ENCODE measurements at regions not wholly inside any gene's neighbourhood (a gene's known extent, or its start where the extent isn't known, plus 50 kb on each side); places are given as distances from the start of the nearest gene placed in this dataset.

DNA sequence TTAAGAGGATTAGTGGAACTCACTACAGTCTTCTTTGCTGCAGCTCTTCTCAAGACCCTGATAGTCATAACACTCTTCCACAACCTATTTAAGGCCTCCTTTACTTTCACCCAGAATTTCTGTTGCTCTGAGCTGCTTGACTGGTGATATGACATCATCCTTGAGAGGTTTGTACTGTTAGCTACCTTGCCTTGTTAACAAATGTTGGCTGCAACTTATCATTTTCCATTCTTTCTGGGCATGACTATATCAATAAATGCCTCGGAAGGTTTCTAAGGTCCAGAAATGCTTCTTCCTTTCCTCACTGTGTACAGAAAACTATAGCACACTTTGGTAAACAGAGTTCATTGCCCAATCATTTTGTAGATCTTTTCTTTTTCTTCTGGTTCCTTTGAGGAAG, 1292.2 kb upstream of the TMPRSS15 start:
- DNase-seq, result no peak

DNA sequence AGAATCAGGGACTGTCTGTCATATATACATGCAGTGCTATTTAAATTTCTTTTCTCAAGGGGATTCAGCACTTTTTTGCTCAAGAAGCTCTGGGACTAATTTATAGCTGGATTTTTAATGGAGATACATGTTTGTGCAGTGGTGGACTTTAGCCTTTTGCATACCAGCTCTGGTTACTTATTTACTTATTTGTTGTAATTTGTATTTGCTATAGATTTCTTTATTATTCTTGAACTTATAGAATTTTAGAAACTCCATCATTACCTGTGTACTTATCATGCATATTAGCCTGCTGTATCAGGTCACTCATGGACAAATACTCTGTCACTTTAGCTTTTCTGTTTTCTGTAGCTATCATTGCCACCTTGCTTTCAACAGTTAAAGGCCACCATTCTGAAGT, 1296.9 kb upstream of the TMPRSS15 start:
- DNase-seq, result no peak

GRCh38 chr21:19702726-19703125, 1295.5 kb upstream of the NCAM2 start:
- DNase-seq, result no peak

- no peak for DNase-seq
Observed at GRCh38 chr21:19704832-19705231, 1293.4 kb upstream of the NCAM2 start.

DNA sequence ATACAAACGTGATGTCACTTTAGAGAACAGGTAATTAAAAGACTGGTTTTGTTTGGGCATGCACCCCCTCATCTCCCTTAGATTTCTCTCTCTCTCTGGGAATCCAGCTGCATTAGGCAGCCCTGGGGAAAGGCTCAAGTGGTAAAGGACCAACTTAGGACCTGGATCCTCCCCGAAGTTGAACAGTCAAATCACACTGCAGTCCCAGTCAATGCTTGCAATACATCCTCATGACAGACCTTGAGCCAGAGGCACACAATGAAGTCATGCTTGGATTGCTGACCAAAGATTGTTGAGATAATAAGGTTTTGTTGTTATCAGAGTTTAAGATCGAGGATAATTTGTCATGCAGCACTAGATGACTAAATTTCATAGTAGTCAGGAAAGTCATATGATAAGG, 1285.8 kb upstream of the NCAM2 start:
- DNase-seq, result no peak

GRCh38 chr21:19713313-19713712, 1284.9 kb upstream of the NCAM2 start:
- DNase-seq, result no peak

DNA sequence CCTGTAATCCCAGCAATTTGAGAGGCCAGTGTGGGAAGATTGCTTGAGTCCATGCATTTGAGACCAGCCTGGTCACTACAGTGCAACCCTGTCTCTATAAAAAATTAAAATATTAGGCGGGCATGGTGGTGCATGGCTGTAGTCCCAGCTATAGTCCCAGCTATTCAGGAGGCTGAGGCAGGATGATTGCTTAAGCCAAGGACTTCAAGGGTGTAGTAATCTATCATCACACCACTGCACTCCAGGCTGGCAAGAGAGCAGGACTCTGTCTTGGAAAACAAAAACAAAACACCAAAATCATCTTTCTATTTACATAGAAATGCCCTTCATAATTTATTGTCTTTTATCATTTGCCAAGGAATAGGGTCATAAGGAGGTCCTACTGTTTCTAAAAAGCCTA, 1274.1 kb upstream of the NCAM2 start:
- no peak for DNase-seq

DNA sequence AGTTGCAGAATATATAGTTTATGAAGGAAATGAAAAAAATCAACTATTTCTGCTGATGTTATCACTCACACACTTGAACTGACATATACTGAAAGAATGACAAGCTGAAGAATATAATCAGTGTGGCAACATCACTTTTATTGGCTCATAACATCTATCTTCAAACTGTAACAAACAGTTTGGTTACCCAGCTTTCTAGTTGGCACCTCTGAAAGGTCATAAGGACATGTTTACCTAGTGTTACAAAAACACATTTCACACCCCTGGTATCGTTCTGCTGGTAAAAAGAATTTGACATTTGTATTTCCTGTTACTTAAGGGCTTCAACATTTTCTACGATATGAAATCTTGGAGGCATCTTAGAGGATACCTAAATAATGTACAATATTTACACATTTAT, 1267.0 kb upstream of the NCAM2 start:
- no peak for DNase-seq

GRCh38 chr21:19759836-19760235, 1238.4 kb upstream of the NCAM2 start:
- DNase-seq, result no peak

DNA sequence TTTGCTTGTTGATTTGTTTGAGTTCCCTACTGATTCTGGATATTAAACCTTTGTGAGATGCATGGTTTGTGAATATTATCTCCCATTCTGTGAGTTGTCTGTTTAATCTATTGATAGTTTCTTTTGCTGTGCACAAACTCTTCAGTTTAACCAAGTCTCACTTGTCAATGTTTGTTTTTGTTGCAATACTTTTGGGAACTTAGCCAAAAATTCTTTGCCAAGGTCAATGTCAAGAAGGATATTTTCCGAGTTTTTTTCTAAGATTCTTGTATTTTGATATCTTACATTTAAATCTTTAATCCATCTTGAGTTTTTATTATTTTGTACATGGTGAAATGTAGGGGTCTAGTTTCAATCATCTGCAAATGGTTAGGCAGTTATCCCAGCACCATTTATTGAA, 1230.7 kb upstream of the NCAM2 start:
- no peak for DNase-seq

DNA sequence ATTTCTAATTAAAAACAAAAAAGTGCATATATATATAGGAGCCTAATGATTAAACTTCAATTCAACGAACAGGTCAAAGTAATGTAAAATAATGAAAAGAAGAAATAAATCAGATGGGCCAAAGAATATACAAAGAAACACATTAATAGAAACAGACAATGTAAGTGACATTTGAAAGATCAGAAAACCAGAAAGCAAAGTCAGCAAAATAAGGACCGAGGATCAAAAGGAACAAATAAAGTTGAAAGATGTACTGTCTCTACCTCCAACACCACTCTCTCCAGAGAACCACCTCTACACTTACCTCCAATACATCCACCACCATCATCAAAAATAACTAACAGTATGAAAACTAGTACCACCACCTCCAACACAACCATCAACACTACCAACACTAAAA, 1226.3 kb upstream of the NCAM2 start:
- no peak for DNase-seq

DNA sequence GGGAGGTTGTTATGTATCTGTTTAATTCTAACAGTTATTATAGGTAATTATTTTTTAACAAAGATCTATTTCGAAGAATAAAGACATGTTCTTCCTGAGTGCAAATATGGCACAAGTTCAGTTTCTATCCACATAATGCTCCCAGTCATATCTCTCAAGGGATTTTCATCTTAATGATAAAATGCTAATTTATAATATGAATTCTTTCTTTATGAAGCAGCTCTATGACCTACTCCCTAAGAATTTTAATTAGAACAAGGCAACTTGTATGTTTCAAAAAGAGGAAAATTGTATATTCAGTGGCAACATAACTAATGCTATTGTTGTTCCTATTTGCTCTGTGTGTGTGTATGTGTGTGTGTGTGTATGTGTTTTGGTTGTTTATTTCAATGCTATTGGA, 1222.1 kb upstream of the NCAM2 start:
- DNase-seq, result no peak

GRCh38 chr21:19781881-19782652, 1216.1 kb upstream of the NCAM2 start:
- DNase-seq, result no peak

DNA sequence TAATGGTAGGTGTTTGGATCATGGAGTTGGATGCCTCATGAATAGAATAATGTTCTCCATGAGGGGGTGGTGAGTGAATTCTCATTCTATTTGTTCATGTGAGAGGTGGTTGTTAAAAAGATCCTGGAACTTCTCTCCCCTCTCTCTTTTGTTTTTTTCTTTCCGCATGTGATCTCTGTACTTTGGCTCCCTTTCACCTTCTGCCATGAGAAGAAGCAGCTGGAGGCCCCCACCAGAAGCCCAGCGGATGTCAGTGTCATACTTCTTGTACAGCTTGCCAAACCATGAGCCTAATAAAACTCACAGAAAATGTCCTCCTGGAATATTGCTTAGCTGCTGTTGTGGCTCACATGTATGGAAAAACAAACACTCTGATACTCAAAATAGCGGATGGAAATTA, 1212.3 kb upstream of the NCAM2 start:
- no peak for DNase-seq

- DNase-seq, result no peak
Observed at GRCh38 chr21:19792004-19792403, 1206.2 kb upstream of the NCAM2 start.

GRCh38 chr21:19807201-19807600, 1191.0 kb upstream of the NCAM2 start:
- DNase-seq, result no peak

DNA sequence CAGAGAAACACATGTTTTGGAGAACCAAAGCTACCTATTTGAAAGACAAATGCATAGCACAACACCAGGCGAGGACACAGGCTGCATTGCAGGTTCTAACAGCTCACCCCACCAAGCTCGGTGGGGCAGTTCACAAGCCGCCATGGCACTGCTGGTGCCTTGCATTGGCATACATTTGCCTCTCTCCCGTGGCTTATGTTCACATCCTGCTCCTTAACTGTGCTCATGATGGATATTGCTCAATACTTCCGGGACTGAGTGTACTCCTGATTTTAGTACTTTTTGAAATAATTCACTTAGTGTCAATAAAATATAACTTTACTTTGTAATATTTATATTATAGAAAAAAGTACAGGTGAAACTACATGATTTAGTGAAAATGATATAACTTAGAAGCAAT, 1187.4 kb upstream of the NCAM2 start:
- no peak for DNase-seq

DNA sequence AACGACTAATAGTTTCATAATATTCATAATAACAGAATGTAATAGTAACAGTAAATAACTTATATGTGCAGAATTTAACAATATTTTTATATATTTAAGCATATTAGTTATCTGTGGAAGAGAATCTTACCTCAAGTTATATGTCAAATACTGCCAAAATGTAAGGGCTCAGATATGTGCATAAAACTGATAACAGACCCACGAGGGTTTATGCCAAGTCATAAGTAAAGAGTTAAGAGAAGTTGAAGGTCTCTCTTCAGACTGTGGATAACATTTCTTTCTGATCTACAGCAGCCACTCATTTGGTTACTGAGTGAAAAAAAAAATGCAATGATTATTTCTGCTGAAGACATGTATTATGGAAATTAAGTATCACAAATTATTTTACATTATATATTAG, 1167.8 kb upstream of the NCAM2 start:
- no peak for DNase-seq

- DNase-seq, result no peak
Observed at GRCh38 chr21:19832551-19832950, 1165.7 kb upstream of the NCAM2 start.

DNA sequence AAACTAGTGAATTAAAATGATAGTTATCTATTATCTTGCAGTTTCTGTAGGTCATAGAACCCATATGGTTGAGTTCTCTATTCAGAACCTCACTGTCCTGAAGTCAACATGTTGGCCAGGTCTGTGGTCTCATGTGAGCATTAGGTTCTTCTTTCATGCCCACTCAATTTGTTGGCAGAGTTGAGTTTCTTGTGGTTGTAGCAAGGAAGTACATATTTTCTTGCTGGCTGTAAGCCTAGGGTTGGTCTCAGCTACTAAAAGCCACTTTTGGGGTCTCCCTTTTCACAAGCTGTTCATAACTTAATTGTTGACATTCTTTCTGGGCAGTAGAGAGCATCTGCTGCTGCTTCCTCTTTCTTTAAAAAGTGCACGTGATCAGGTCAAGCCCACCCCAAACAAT, 1165.1 kb upstream of the NCAM2 start:
- no peak for DNase-seq

- no peak for DNase-seq
Observed at GRCh38 chr21:19842601-19843000, 1155.6 kb upstream of the NCAM2 start.

DNA sequence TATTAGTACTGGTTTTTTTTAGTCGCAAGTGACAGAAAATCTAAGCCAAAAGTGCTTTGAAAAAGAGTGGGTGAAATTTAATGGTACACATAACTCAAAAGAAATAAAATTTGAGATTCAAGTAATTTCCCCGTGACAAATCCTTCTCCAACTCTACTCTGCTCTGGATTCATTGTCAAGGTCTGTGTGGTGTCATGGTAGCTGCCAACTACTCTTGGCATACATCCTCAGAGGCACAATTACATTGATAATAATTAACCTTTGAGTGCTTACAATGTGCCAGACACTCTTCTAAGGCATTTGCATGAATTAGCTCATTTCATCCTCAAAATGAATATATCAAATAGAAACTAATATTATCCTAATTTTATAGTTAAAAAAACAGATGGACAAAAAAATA, 1153.9 kb upstream of the NCAM2 start:
- no peak for DNase-seq

GRCh38 chr21:19850157-19850556, 1148.1 kb upstream of the NCAM2 start:
- DNase-seq, result no peak

- no peak for DNase-seq
Observed at GRCh38 chr21:19853061-19853460, 1145.1 kb upstream of the NCAM2 start.

All from left kidney (tissue), 1 donor.